OCI-LY1 (cell line): ENCODE measurements at regions not wholly inside any gene's neighbourhood (a gene's known extent, or its start where the extent isn't known, plus 50 kb on each side); places are given as distances from the start of the nearest gene placed in this dataset.

Source experiments
- H2AFZ ChIP-seq: fragments of 200-600 bp; sonication (generic), shearing (Covaris generic); 2 replicates; pipeline ENCODE4 v1.6.0; 2014; ENCODE audit warnings: antibody characterized with exemption, mild to moderate bottlenecking, low read length
- H3F3A ChIP-seq: fragments of 200-600 bp; sonication (generic), shearing (Covaris generic); 2 replicates; pipeline ENCODE4 v1.6.0; 2014; ENCODE audit warnings: mild to moderate bottlenecking, antibody characterized with exemption, low read length, moderate library complexity; ENCODE audit not compliant: insufficient read depth
- H3K27ac ChIP-seq: fragments of 200-600 bp; sonication (generic); 2 replicates; pipeline ENCODE4 v1.5.1; 2014; ENCODE audit warnings: low read length, mixed run types, mild to moderate bottlenecking, low read depth; ENCODE audit not compliant: poor library complexity, severe bottlenecking
- H3K27me3 ChIP-seq: fragments of 200-600 bp; sonication (generic); 2 replicates; pipeline ENCODE4 v1.6.0; 2014; ENCODE audit warnings: antibody characterized with exemption, mild to moderate bottlenecking, low read length, moderate library complexity; ENCODE audit not compliant: insufficient read depth
- H3K36me3 ChIP-seq: fragments of 200-600 bp; sonication (generic); 2 replicates; pipeline ENCODE4 v1.6.1; 2014; ENCODE audit warnings: mild to moderate bottlenecking, antibody characterized with exemption, low read length, moderate library complexity, mixed read lengths; ENCODE audit not compliant: insufficient read depth
- H3K4me1 ChIP-seq: fragments of 200-600 bp; sonication (generic); 2 replicates; pipeline ENCODE4 v1.5.1; 2014; ENCODE audit warnings: mild to moderate bottlenecking, low read length, moderate library complexity; ENCODE audit not compliant: insufficient read depth, severe bottlenecking
- H3K4me2 ChIP-seq: fragments of 200-600 bp; sonication (generic), shearing (Covaris generic); 2 replicates; pipeline ENCODE4 v1.6.1; 2014; ENCODE audit warnings: low read length
- H3K4me3 ChIP-seq: fragments of 200-600 bp; sonication (generic); 2 replicates; pipeline ENCODE4 v1.5.1; 2014; ENCODE audit warnings: low read length, low read depth, mild to moderate bottlenecking, mixed read lengths; ENCODE audit not compliant: poor library complexity, severe bottlenecking
- H3K79me2 ChIP-seq: fragments of 200-600 bp; shearing (Covaris generic); 2 replicates; pipeline ENCODE4 v1.6.1; 2016; ENCODE audit warnings: mixed run types, low read length, mixed read lengths; ENCODE audit not compliant: insufficient read depth
- H3K9ac ChIP-seq: fragments of 200-600 bp; sonication (generic), shearing (Covaris generic); 2 replicates; pipeline ENCODE4 v1.6.1; 2014; ENCODE audit warnings: mild to moderate bottlenecking, low read length, mixed read lengths
- H3K9me2 ChIP-seq: fragments of 200-600 bp; sonication (generic), shearing (Covaris generic); 2 replicates; pipeline ENCODE4 v1.6.1; 2014; ENCODE audit warnings: low read depth, mild to moderate bottlenecking, low read length, mixed read lengths
- H3K9me3 ChIP-seq: fragments of 200-600 bp; shearing (Covaris generic); 2 replicates; pipeline ENCODE4 v1.6.1; 2014; ENCODE audit warnings: low read length, mixed read lengths
- H4K20me1 ChIP-seq: fragments of 200-600 bp; sonication (generic), shearing (Covaris generic); 2 replicates; pipeline ENCODE4 v1.6.0; 2016; ENCODE audit warnings: mild to moderate bottlenecking, low read length; ENCODE audit not compliant: insufficient read depth
- CTCF ChIP-seq: fragments of 200-600 bp; sonication (generic), shearing (Covaris generic); IDR thresholded peaks from 2 replicates; pipeline ENCODE4 v1.5.1; 2017; ENCODE audit warnings: mild to moderate bottlenecking, antibody characterized with exemption, low read length, moderate library complexity, mixed read lengths
- EZH2 ChIP-seq: fragments of 200-600 bp; sonication (generic), shearing (Covaris generic); IDR thresholded peaks from 2 replicates; pipeline ENCODE4 v1.8.0; 2017; ENCODE audit warnings: borderline replicate concordance, mixed run types, mild to moderate bottlenecking, antibody characterized with exemption, low read length, moderate library complexity, mixed read lengths

- H4K20me1 ChIP-seq = no peaks in the 10 kb centered on the region
- H3K4me3 ChIP-seq = no peak overlapping the region
- H3K27me3 ChIP-seq = no peaks in the 10 kb centered on the region
These were observed 1315.4 kb upstream of the NRXN1 start for GRCh38 chr2:52347292-52347691.

GRCh38 chr2:52345676-52346075, 1313.7 kb upstream of the NRXN1 start:
- H3F3A ChIP-seq = no peaks in the 10 kb centered on the region
- H4K20me1 ChIP-seq = no peaks in the 10 kb centered on the region
- H3K4me1 ChIP-seq = no peaks in the 10 kb centered on the region
- no peak overlapping the region for H2AFZ ChIP-seq
- no peaks in the 10 kb centered on the region for H3K9me3 ChIP-seq
- no peaks in the 10 kb centered on the region for H3K9me2 ChIP-seq
- H3K9ac ChIP-seq = no peak overlapping the region
- no peaks in the 10 kb centered on the region for H3K36me3 ChIP-seq
- H3K4me2 ChIP-seq = no peak overlapping the region
- no peaks in the 10 kb centered on the region for H3K79me2 ChIP-seq
- no peak overlapping the region for H3K27ac ChIP-seq
- no peaks in the 10 kb centered on the region for H3K27me3 ChIP-seq
- TF ChIP-seq CTCF = no peak
- TF ChIP-seq EZH2 = no peak
- H3K4me3 ChIP-seq = no peak overlapping the region

More at GRCh38 chr2:52347292-52347691, 1315.4 kb upstream of the NRXN1 start:
- H3K4me1 ChIP-seq = no peaks in the 10 kb centered on the region
- H3F3A ChIP-seq = no peaks in the 10 kb centered on the region
- H3K79me2 ChIP-seq = no peaks in the 10 kb centered on the region
- H3K27ac ChIP-seq = no peak overlapping the region
- no peaks in the 10 kb centered on the region for H3K9me3 ChIP-seq
- no peaks in the 10 kb centered on the region for H3K36me3 ChIP-seq
- no peak overlapping the region for H3K9ac ChIP-seq
- TF ChIP-seq CTCF = no peak
- TF ChIP-seq EZH2 = no peak
- no peaks in the 10 kb centered on the region for H3K9me2 ChIP-seq
- no peak overlapping the region for H2AFZ ChIP-seq
- no peak overlapping the region for H3K4me2 ChIP-seq

DNA sequence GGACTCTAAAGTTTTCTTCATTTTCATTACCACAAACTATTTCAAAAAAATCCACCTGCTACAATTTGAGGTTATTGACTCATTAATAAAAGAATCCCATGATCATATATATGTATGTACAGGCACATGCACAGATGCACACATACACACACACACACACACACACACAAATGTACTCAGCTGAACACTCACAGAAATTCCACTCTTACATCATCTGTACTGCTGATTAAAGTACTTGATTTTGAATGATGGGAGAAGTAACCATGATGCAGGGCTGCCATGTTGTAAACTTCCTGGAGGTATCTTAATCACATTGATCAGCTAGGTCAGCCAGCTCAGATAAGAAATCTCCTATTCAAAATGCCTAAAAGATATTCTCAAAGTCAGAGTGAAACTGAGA, 1313.2 kb upstream of the NRXN1 start:
- H4K20me1 ChIP-seq = no peaks in the 10 kb centered on the region
- no peaks in the 10 kb centered on the region for H3K4me1 ChIP-seq
- H3K27ac ChIP-seq = no peak overlapping the region
- H3F3A ChIP-seq = no peaks in the 10 kb centered on the region
- no peak overlapping the region for H3K9ac ChIP-seq
- H3K4me2 ChIP-seq = no peak overlapping the region
- no peaks in the 10 kb centered on the region for H3K27me3 ChIP-seq
- no peaks in the 10 kb centered on the region for H3K36me3 ChIP-seq
- H3K4me3 ChIP-seq = no peak overlapping the region
- H2AFZ ChIP-seq = no peak overlapping the region
- H3K9me2 ChIP-seq = no peaks in the 10 kb centered on the region
- TF ChIP-seq CTCF (no peak), EZH2 (no peak)
- no peaks in the 10 kb centered on the region for H3K9me3 ChIP-seq
- H3K79me2 ChIP-seq = no peaks in the 10 kb centered on the region
